Epithelial cell of esophagus (primary cell): ENCODE measurements at regions not wholly inside any gene's neighbourhood (a gene's known extent, or its start where the extent isn't known, plus 50 kb on each side); places are given as distances from the start of the nearest gene placed in this dataset.
A peak's percentile ranks its signal among the peaks of the same experiment; 100 is the strongest.

Experiments used
- DNase-seq: peaks from one replicate; pipeline ENCODE4 v3.0.0; 2010; ENCODE audit warnings: low read depth
- H3K4me3 ChIP-seq: 2 replicates; pipeline ENCODE4 v1.5.1; 2011; ENCODE audit warnings: mild to moderate bottlenecking, low read length, control low read depth
- TF ChIP-seq, protein P1 (sequence below): IDR thresholded peaks from 2 replicates; pipeline ENCODE4 v1.5.1; 2011; ENCODE audit warnings: low read depth, mild to moderate bottlenecking, low read length, control low read depth, inconsistent platforms; ENCODE audit not compliant: insufficient read depth; ENCODE audit errors: missing control alignments

DNA sequence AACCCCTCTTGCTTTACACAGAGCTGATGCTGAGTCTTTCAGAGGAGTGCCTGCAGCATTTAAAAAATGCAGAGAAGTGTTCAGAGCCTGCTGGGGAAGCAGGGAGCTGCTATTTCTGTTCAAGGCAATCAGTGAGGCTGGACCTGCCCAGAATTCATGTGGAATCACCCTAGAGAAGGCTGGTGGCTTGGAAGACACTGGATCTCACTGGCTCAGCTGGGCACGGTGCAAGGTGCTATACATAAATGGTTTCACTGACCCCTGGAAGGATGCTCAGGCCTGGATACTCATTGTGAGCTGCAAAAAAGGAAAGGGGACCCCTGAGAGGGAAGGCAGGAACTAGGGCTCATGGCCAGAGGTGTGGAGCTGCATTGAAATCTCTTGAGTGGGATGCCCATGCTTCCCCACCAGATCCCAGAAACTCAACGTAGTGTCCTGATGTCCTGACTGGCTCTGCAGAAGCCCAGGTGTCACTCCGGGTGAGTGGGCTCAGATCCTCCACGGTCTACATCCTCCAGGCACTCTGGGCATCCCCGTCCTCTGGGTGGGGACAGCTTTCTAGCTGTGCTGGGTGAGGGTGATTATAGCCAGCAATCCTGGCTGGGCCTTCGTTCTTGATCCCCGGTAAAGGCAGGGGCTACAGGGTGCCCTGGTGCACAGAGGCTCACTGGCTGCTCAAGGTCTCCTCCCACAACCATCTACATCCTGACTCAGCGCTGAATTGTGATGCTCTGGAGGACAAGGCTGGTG, 77.2 kb upstream of the TNS3 start:
- TF ChIP-seq, protein P1, sequence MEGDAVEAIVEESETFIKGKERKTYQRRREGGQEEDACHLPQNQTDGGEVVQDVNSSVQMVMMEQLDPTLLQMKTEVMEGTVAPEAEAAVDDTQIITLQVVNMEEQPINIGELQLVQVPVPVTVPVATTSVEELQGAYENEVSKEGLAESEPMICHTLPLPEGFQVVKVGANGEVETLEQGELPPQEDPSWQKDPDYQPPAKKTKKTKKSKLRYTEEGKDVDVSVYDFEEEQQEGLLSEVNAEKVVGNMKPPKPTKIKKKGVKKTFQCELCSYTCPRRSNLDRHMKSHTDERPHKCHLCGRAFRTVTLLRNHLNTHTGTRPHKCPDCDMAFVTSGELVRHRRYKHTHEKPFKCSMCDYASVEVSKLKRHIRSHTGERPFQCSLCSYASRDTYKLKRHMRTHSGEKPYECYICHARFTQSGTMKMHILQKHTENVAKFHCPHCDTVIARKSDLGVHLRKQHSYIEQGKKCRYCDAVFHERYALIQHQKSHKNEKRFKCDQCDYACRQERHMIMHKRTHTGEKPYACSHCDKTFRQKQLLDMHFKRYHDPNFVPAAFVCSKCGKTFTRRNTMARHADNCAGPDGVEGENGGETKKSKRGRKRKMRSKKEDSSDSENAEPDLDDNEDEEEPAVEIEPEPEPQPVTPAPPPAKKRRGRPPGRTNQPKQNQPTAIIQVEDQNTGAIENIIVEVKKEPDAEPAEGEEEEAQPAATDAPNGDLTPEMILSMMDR: no peak
- no peak overlapping the region for H3K4me3 ChIP-seq
- no peak for DNase-seq

DNA sequence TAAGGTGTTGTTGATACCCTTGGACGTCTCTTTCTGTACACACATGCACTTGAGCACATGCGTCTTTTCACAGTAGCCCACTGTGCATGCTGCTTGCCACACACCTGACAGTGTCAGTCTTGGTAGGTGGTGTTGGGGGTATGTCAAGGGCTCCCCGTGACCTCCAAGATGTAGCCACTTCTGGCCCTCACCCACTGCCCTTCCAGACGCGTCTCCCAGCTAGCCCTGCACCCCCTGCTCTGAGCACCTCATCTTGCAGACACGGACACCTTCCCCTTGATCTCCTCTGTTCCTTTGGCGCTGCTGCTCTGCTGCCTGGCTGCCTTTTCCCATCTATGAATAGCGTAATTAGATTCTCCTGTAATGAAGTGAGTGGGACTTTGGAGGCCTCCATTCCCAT, 75.2 kb upstream of the TNS3 start:
- H3K4me3 ChIP-seq: no peak overlapping the region
- TF ChIP-seq, protein P1: no peak
- no peak for DNase-seq

DNA sequence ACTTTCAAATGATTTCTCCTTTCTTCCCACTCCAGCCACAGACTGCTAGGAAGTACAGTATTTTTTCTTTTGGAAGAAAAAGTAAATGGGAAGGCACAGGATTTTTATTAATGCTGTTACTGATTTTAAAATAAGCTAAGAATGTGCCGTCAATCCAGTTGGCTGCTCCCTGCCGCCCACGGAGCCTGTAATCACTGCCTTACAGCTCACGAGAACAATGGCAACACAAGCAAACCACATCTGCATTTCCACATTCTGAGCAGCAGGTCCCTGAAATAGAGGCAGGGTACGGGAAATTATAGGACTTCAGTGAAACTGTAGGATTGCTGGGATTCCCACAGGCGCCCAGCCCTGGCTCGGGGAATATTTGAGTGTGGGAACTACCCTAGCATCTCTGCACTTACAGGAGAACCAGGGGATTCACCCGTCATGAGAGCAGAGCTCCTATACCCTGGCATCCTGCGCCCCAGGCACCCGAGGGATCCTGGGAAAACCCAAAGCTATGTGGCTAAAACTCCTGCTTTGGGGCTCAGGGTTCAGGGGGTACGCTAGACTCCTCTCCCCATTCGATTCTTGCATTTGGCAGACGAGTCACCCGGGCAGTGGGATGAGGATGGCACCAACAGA, 72.9 kb upstream of the TNS3 start:
- TF ChIP-seq, protein P1: no peak
- H3K4me3 ChIP-seq: no peak overlapping the region
- no peak for DNase-seq

DNA sequence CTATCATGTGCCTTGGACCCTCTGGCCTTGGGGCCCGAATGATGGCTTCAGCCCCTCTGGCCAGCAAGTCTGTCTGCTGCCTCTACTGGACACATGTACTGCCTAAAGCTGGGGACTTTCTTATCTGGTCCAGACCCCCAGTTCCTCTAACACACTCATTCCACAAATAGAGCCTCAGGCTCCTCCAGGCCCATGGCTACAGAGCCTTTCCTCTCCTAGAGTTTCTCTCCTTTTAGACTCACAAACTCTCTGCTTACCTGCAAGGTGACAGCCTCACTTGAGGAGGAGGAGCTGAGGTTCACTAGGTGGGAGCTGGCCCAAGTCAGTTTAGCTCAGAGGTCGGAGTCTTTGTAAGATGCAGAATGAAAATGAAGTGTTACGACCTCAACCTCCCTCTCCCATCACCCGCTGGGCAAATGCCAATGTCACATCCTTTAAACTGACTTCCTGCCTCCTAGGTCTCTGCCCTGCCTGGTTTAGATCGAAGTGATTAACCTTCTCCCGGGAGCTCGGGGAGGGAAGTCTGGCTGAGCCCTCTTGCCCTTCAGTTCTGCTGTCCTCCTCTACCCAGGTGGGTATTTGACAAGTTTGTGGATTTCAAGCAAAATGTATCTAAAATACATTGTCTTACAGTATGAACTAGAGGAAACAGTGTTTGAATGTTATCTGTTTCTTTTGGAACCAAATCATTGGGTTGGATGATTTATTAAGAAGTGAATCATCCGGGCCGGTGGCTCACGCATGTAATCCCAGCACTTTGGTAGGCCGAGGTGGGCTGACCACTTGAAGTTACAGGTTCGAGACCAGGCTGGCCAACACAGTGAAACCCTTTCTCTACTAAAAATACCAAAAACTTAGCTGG, 71.9 kb upstream of the TNS3 start:
- TF ChIP-seq, protein P1: no peak
- no peak for DNase-seq
- no peak overlapping the region for H3K4me3 ChIP-seq

DNA sequence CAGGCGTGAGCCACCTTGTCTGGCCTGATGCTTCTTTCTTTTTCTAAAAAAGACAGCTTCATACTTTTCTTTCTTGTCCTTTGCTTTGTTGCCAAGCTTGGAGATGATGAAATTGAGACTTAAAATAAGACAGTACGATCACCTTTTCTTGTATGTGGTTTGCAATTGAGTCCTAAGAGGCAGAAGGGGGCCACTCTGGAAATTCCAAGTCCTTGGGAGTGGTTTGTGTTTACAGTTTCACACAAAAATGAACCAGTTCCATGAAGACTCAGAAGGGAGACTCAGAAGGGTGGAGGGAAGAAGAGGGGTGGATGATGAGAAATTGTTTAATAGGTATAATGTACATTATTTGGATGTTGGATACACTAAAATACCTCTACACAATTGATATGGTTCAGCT, 70.7 kb upstream of the TNS3 start:
- no peak overlapping the region for H3K4me3 ChIP-seq
- TF ChIP-seq, protein P1: no peak
- DNase-seq: no peak

DNA sequence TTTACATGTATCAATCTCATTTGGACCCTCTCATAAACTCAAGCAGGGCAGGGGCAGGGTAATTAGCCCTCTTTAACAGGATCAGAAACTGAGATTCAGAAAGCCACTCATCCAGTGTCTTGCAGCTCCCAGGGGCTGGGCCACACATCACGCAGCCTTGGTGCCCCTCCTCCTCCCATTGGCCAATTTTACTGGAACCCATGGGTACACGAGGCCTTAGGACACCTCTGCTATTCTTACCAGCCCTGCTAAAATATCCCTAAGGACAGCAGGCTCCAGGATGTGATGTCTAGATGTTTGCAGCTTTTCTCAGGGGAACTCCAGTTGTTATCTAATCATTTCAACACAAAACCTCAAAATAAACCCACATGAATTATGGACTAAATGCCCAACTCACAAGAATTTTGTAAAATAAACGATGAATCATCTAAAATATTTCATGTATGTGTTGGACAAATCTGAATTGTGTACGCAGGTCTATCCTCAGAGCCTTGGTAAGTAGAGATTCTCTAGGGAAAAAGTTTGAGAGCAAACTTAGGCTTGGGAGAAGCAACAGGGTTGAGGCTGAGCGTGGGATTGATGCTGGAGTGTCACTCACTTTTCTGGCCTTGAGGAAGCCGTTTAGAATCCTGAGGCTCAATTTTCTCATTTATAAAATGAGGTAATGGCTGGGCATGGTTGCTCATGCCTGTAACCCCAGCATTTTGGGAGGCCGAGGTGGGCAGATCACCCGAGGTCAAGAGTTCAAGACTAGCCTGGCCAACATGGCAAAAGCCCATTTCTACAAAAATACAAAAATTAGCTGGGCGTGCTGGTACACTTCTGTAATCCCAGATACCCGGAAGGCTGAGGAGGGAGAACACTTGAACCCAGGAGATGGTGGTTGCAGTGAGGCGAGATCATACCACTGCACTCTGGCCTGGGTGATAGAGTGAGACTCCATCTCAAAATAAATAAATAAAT, 69.7 kb upstream of the TNS3 start:
- peak; percentile 53 for DNase-seq
- H3K4me3 ChIP-seq: no peak overlapping the region
- TF ChIP-seq, protein P1: no peak
